Erythroblast (primary cell): ENCODE measurements at regions not wholly inside any gene's neighbourhood (a gene's known extent, or its start where the extent isn't known, plus 50 kb on each side); places are given as distances from the start of the nearest gene placed in this dataset.

Source experiments
- DNase-seq, 2 experiments: peaks; one replicate each; lab custom pipeline; 2025; lab: John Stamatoyannopoulos, UW
- GATA1 ChIP-seq: IDR thresholded peaks from 2 replicates; pipeline ENCODE4 v1.6.1; 2011; ENCODE audit warnings: low read depth, mild to moderate bottlenecking, control low read depth, low read length, moderate library complexity
- POLR2A ChIP-seq: IDR thresholded peaks from 2 replicates; pipeline ENCODE4 v1.6.1; 2011; ENCODE audit warnings: mild to moderate bottlenecking, low read length

DNA sequence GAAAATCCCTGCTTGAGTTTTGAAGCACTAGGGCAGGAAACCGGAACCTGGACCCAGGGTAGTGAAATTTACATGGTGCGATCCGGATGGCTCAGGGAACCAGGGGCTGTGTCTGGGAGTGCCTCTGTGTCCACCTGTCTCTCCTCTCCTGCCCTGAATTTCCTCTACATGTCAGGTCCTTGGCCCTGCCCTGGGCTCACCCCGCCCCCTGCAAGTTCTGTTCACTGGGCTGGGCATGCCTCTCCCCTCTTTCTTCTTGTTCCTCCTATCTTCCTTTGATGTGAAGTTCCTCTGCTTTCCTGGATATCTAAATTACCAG lies 435.9 kb upstream of the RBMS3 start:
- no peak for TF ChIP-seq POLR2A
- DNase-seq, result no peak

- TF ChIP-seq GATA1 (no peak), POLR2A (no peak)
- no peak for DNase-seq
Measured at GRCh38 chr3:28846971-28847478, 433.8 kb upstream of the RBMS3 start.

- no peak for DNase-seq
- no peak for TF ChIP-seq GATA1
- TF ChIP-seq POLR2A, result no peak
Measured at GRCh38 chr3:28847736-28848135, 433.1 kb upstream of the RBMS3 start.

DNA sequence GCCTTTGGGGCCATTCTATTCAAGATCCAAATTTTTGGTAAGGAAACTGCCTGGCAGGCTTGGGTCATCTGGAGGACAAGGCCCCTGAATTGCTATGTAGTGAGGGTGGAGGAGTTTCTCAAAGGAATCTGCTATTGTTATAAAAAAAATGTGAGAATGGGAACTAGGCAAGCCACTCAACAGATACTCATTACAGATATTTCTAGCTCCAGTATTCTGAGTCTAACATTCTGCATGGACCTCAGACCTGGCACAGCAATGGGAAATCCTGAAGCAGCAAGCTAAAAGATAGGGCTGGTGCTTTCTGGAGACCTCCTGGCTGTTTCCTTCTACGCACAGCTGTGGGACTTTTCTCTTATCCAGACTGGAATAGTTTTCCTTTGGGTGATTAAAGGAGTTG lies 430.7 kb upstream of the RBMS3 start:
- TF ChIP-seq GATA1, result no peak
- DNase-seq, result no peak

DNA sequence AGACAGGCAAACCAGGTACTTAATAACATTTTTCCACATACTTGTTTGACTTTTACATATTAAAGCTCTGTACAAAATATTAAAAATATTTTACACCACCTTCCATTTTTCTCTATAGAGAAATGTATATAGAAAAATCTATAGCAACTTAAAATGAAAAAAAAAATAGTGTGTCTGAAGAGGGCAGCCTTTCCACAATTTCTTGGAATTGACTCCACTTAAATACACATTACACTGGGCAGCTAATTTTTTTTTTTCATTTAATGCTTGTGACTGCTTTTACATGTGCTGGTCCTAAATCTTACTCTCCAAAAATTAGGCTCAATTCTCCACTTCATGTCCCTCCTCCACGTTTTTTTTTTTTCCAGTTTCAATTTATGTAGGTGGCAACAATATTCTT lies 427.0 kb upstream of the RBMS3 start:
- DNase-seq, result no peak
- TF ChIP-seq POLR2A (no peak), GATA1 (no peak)

GRCh38 chr3:28856796-28857195 lies 424.1 kb upstream of the RBMS3 start:
- no peak for TF ChIP-seq GATA1
- no peak for TF ChIP-seq POLR2A
- no peak for DNase-seq

GRCh38 chr3:28859897-28860296 lies 421.0 kb upstream of the RBMS3 start:
- TF ChIP-seq GATA1 (no peak), POLR2A (no peak)
- no peak for DNase-seq

DNA sequence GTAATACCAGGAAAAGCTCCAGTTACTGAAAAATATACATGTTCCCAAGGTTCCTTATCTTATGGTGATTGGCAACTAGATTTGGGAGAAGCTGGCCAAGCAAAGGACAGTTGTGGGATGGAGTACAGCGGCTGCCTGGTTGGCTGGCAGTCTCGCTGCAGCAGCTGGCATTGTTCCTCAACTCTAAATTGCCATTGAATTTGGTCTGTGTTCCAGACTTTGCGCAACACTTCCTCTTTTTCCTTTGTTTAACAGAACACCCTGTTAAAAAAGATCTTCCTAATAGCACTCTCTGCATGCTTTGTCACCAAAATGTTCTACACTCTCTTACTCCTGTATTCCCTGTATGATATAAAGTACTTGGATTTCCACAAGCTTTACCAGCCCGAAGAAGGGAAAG lies 420.6 kb upstream of the RBMS3 start:
- DNase-seq, result no peak
- TF ChIP-seq POLR2A (no peak), GATA1 (no peak)

DNA sequence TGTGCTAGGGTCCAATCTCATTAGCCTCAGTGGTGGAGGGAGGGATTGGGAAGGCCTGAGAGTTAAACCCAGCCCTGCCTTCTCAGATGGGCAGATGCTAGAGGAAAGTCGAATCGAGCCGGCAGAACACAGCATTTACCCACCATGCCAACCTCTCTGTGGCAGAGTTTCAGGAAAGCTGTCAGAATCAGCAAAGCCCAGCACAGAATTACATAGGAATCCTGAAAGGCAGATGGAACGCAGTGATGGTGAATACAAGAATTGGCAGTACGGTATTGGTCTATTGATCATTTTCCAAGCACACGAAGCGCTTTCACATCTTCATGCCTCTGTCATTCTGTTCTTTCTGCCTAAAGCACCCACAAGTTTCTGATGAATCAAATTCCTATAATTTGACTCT lies 417.7 kb upstream of the RBMS3 start:
- DNase-seq, result no peak
- no peak for TF ChIP-seq GATA1
- no peak for TF ChIP-seq POLR2A

DNA sequence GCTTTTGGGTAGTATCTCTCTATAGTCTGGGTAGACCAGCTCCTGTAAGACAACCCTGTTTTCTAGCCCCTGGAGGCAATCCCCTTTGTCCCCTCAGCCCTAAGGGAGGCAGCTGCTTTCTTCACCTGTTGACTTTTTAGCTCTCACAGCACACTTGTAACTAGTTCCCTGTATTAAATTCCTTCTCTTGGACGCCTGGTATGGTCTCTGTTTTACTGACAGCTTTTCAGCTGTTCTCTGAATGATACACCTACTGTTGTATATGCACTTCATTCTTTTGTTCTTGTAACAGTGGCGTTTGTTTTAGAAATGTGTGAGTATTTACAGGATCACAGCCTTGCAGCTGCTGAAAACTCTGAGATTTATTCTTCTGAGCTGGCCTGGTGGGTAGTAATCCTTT lies 413.0 kb upstream of the RBMS3 start:
- DNase-seq, result no peak
- TF ChIP-seq GATA1 (no peak), POLR2A (no peak)

- no peak for TF ChIP-seq POLR2A
- TF ChIP-seq GATA1, result no peak
Measured at GRCh38 chr3:28868897-28869296, 412.0 kb upstream of the RBMS3 start.

DNA sequence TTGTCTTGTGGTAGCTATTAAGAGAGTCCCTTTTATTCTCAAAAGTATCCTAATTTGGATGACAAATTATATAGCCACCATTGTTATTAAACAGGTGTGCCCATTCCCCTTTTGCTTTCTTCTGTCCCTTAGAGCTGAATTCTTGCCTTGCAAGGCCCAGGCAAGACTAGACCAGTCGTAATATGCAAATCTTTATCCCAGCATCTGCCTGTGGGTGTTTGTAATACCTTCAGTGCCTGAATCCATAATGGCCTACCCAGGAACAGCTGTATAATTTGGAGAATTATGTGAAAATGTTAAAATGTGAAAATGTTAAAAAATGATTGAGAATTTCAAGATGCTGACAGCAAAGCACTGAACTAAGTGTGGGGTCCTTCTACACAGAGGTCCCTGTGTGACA lies 403.0 kb upstream of the RBMS3 start:
- TF ChIP-seq POLR2A (no peak), GATA1 (no peak)
- DNase-seq, result no peak

More at GRCh38 chr3:28868897-28869296, 412.0 kb upstream of the RBMS3 start:
- no peak for DNase-seq

GRCh38 chr3:28890373-28890772 lies 390.5 kb upstream of the RBMS3 start:
- no peak for DNase-seq

GRCh38 chr3:28891485-28891884 lies 389.4 kb upstream of the RBMS3 start:
- no peak for DNase-seq
- TF ChIP-seq GATA1 (no peak), POLR2A (no peak)

More at GRCh38 chr3:28890373-28890772, 390.5 kb upstream of the RBMS3 start:
- TF ChIP-seq GATA1 (no peak), POLR2A (no peak)

GRCh38 chr3:28900301-28900700 lies 380.6 kb upstream of the RBMS3 start:
- TF ChIP-seq POLR2A (no peak), GATA1 (no peak)
- DNase-seq, result no peak

DNA sequence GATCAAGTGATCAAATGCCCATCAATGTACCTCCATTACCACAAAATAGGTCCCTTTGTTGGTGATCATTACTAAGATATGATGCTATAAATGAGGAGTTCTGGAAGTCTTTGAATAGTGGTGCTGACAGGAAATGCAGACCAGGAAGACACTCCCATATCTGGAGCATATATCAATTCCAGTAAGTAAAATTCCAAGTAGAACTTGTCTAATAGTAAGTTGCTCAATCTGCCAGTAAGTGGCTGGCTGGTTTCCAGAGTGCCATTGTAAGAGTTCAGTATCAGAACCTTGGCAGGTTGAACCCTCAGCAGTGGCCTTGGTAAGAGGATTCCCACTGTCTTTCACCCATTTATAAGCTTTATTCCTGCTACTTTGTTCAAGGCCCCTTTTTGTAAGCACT lies 379.9 kb upstream of the RBMS3 start:
- DNase-seq, result peak in 1 of 2 experiments; percentile 2
- TF ChIP-seq POLR2A (no peak), GATA1 (no peak)
